ENCODE measurements at regions not wholly inside any gene's neighbourhood (a gene's known extent, or its start where the extent isn't known, plus 50 kb on each side); places are given as distances from the start of the nearest gene placed in this dataset.

- no peak overlapping the region for H3K27ac ChIP-seq (ENCODE audit: extremely low read depth, low read depth, low read length)
- FAIRE-seq, result no peak
- ChIA-PET POLR2A (no interaction called here), CTCF (ENCODE audit: low intra/inter-chr PET ratio) (no interaction called here)
- no peaks in the 10 kb centered on the region for H3K36me3 ChIP-seq (ENCODE audit: control insufficient read depth, insufficient read depth, low read length)
- no peaks in the 10 kb centered on the region for H3K9me3 ChIP-seq (replicated peaks; ENCODE audit: control insufficient read depth, insufficient read depth, low read depth, low read length)
- ATAC-seq, result no peak
- no peaks in the 10 kb centered on the region for H3K79me2 ChIP-seq (ENCODE audit: control insufficient read depth, insufficient read depth, low read length)
- H4K20me1 ChIP-seq (replicated peaks; ENCODE audit: control insufficient read depth, insufficient read depth, low read length), result no peaks in the 10 kb centered on the region
- no peaks in the 10 kb centered on the region for H3K9me1 ChIP-seq (ENCODE audit: control insufficient read depth, insufficient read depth, low read length)
- H3K4me3 ChIP-seq, result no peak overlapping the region
- TF ChIP-seq GTF2F1 (IDR thresholded peaks at IDR 0.05; ENCODE audit: low read depth, low read length), result no peak
- TF ChIP-seq RBM14 (IDR thresholded peaks at IDR 0.05; ENCODE audit: borderline replicate concordance, insufficient read depth, low read depth, low read length), result no peak
- TF ChIP-seq ZNF780A (CRISPR knock-in tag; IDR thresholded peaks at IDR 0.05), result no peak
- no peak for TF ChIP-seq ATF3 (IDR thresholded peaks at IDR 0.05)
- no peak for TF ChIP-seq ATF3 (CRISPR knock-in tag; conservative IDR thresholded peaks at IDR 0.05)
- TF ChIP-seq FOXA3 (CRISPR knock-in tag; conservative IDR thresholded peaks at IDR 0.05 in 1 of 2, IDR thresholded peaks at IDR 0.05 in 1 of 2), result no peak
- no peak for TF ChIP-seq ETS1 (conservative IDR thresholded peaks at IDR 0.05; ENCODE audit: control insufficient read depth, low read depth, low read length)
- no peak for TF ChIP-seq GMEB1 (CRISPR knock-in tag; IDR thresholded peaks at IDR 0.05)
- no peak for TF ChIP-seq MCM5 (IDR thresholded peaks at IDR 0.05; ENCODE audit: low read depth)
- no peak for TF ChIP-seq SRSF7 (optimal IDR thresholded peaks at IDR 0.05; ENCODE audit: low read depth, low read length)
- TF ChIP-seq TAF1 (IDR thresholded peaks at IDR 0.05; ENCODE audit: control insufficient read depth, extremely low read depth, insufficient read depth, low read length, severe bottlenecking), result no peak
- TF ChIP-seq ZBTB11 (CRISPR knock-in tag; IDR thresholded peaks at IDR 0.05), result no peak
- H3K9ac ChIP-seq (ENCODE audit: insufficient read depth in 1 of 2, low read depth in 2 of 2, low read length in 2 of 2), result no peak overlapping the region
- H2AFZ ChIP-seq (ENCODE audit: low read depth, low read length), result no peak overlapping the region
- intact Hi-C loops (cut with micrococcal nuclease), result no loop called here
- H3K4me2 ChIP-seq (ENCODE audit: insufficient read depth, low read length), result no peak overlapping the region
- BruUV-seq (replicated peaks), result no TSS peak
- DNase-seq (ENCODE audit: extremely low read depth in 1 of 4, low spot score in 3 of 4), result no peak
- in situ Hi-C loops (cut with MboI), result no loop called here
- H3K27me3 ChIP-seq (ENCODE audit: control insufficient read depth in 2 of 2, insufficient read depth in 2 of 2, low read length in 2 of 2), result no peaks in the 10 kb centered on the region
- 0% methylated on average over 7 of the region's 7 CpGs for WGBS (ENCODE audit: insufficient coverage, low coverage, missing lambda C conversion rate)
- H3K4me1 ChIP-seq (replicated peaks in 1 of 2; ENCODE audit: control insufficient read depth in 2 of 2, insufficient read depth in 2 of 2, low read length in 2 of 2), result no peaks in the 10 kb centered on the region
Measured at GRCh38 chr20:12264711-12265110, 347.0 kb downstream of the BTBD3 start.
